ENCODE measurements at regions not wholly inside any gene's neighbourhood (a gene's known extent, or its start where the extent isn't known, plus 50 kb on each side); places are given as distances from the start of the nearest gene placed in this dataset.

- no peak for DNase-seq
Measured at GRCh38 chr3:144308396-144308795, 336.8 kb downstream of the DIPK2A start.

GRCh38 chr3:144312702-144313101, 341.1 kb downstream of the DIPK2A start:
- DNase-seq: no peak

GRCh38 chr3:144314946-144315345, 343.3 kb downstream of the DIPK2A start:
- no peak for DNase-seq

- DNase-seq: no peak
Measured at GRCh38 chr3:144317961-144318360, 346.3 kb downstream of the DIPK2A start.

- no peak for DNase-seq
Measured at GRCh38 chr3:144324076-144324475, 352.5 kb downstream of the DIPK2A start.

GRCh38 chr3:144332868-144333267, 361.2 kb downstream of the DIPK2A start:
- no peak for DNase-seq

- no peak for DNase-seq
Measured at GRCh38 chr3:144341471-144341870, 369.8 kb downstream of the DIPK2A start.

GRCh38 chr3:144343343-144343742, 371.7 kb downstream of the DIPK2A start:
- DNase-seq: no peak

- no peak for DNase-seq
Measured at GRCh38 chr3:144343777-144344176, 372.2 kb downstream of the DIPK2A start.

GRCh38 chr3:144344925-144345548, 373.4 kb downstream of the DIPK2A start:
- DNase-seq: no peak

- no peak for DNase-seq
Measured at GRCh38 chr3:144350125-144350524, 378.5 kb downstream of the DIPK2A start.

- no peak for DNase-seq
Measured at GRCh38 chr3:144351011-144351410, 379.4 kb downstream of the DIPK2A start.

- no peak for DNase-seq
Measured at GRCh38 chr3:144351773-144352365, 380.2 kb downstream of the DIPK2A start.

GRCh38 chr3:144358191-144358590, 386.6 kb downstream of the DIPK2A start:
- DNase-seq: no peak

- DNase-seq: no peak
Measured at GRCh38 chr3:144361002-144361401, 389.4 kb downstream of the DIPK2A start.

GRCh38 chr3:144362126-144362525, 390.5 kb downstream of the DIPK2A start:
- DNase-seq: no peak

GRCh38 chr3:144363856-144364255, 392.2 kb downstream of the DIPK2A start:
- DNase-seq: no peak

- no peak for DNase-seq
Measured at GRCh38 chr3:144364737-144365136, 393.1 kb downstream of the DIPK2A start.

GRCh38 chr3:144369129-144369879, 397.7 kb downstream of the DIPK2A start:
- no peak for DNase-seq

GRCh38 chr3:144375088-144375487, 403.5 kb downstream of the DIPK2A start:
- no peak for DNase-seq

- no peak for DNase-seq
Measured at GRCh38 chr3:144380849-144381248, 409.2 kb downstream of the DIPK2A start.

- DNase-seq: no peak
Measured at GRCh38 chr3:144381607-144382006, 410.0 kb downstream of the DIPK2A start.

GRCh38 chr3:144384241-144384979, 412.8 kb downstream of the DIPK2A start:
- DNase-seq: no peak

GRCh38 chr3:144390786-144391185, 419.2 kb downstream of the DIPK2A start:
- no peak for DNase-seq

All from NK-92 treated with Interleukin-12 subunit alpha and Interleukin-12 subunit beta, amount 100 ng/mL, for 24 hours (cell line).